ENCODE measurements at regions not wholly inside any gene's neighbourhood (a gene's known extent, or its start where the extent isn't known, plus 50 kb on each side); places are given as distances from the start of the nearest gene placed in this dataset.
"Not testable (repeated sequence)": the region's sequence is repeated elsewhere in the genome, so short reads cannot be mapped to it uniquely, and the experiment has no call there.

DNA sequence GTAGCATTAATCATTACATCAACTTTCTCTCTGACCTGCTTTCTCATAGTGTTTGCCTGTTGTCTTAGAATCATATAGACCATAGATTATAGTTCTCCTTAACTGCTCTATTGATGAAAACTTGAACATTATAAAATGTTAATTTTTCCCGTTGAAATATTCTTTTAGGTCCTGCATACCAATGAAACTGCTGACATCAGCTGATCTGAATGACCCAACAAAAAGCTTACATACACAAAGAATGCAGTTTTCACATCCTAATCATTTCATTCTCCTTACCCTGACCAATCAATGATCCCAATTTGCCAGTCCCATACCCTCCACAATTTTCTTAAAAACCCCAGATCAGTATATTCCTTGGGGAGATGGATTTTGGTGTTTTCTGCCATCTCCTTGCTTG lies 302.9 kb upstream of the MBL2 start:
- DNase-seq (ENCODE audit: low spot score): no peak

DNA sequence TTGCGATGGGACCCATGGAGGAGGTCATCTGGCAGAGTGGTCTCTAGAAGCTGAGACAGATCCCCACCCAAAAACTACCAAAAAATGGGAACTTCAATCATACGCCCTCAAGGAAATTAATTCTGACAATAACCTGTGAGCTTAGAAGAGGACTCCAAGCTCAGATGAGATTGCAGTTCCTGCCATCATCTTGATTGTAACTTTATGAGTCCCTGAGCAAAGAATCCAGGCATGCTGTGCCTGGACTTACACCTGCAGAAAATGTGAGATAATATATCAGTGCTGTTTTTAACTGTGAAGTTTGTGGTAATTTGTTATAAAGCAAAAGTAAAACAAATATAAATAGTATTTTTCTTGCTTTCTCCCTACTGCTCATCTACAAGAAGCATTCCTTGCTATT lies 299.6 kb upstream of the MBL2 start:
- no peak for DNase-seq (ENCODE audit: low spot score)

DNA sequence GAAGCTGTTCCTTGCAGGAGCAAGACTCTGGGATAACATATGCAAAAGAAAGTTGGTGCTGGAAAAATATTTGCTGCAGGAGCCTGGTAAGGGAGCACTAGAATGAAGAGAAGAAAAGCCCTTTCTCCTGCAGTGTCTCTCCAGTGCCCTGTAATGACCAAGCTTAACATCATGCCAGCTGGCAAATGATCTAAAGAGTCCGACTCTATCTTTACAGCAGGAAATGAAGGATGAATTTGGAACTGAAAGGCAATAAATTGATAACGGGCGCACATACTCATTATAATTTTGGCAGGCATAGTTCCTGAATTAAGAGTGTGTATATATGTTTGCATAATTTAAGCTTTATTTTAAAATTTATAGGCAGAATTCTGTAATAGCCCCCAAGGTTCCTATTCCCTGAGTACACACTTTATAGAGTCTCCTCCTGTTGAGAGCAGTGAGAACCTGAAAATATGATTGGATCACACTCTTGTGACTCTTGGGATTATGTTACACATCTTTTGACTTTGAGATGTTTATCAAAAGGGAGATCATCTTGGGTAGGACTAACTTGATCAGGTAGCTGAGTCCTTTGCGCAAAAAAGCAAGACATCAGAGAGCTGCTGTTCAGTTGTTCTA lies 299.0 kb upstream of the MBL2 start:
- DNase-seq (ENCODE audit: low spot score): no peak

DNA sequence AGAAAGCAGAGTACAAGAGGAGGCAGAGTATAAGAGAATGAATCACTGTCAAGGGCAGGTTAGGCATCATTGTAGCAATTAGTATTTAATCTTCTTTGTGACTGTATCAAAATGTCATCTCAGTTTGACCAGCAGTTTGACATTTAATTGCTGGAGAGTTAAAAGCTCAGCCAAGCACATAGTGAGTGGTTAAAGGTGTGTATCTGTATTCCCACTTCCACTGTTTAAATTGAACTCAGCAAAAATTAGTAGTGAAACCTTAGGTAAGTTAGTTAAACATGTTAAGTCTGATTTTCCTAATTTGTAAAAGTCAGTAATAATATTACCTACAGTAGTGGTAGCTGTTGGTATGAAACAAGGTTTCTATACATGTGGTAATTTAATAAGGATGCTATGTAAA lies 296.4 kb upstream of the MBL2 start:
- no peak for DNase-seq (ENCODE audit: low spot score)

DNA sequence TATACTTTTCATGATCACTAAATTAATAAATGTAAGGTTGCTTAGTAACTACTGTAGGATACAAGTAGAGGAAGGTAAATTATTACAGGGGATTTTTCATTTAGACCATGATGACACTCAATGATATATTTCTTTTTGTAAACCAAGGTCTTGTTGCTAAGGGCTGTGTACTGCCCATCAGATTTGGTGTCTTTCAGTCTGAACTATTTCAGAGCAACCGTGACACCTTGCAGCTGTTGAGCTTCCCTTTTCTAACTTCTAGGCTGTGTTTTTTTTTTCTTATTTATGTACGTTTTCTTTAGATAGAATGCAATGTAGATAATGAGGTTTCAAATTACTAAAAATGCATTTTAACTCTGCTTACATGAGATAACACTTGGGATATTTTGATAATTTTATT lies 292.0 kb upstream of the MBL2 start:
- no peak for DNase-seq (ENCODE audit: low spot score)

DNA sequence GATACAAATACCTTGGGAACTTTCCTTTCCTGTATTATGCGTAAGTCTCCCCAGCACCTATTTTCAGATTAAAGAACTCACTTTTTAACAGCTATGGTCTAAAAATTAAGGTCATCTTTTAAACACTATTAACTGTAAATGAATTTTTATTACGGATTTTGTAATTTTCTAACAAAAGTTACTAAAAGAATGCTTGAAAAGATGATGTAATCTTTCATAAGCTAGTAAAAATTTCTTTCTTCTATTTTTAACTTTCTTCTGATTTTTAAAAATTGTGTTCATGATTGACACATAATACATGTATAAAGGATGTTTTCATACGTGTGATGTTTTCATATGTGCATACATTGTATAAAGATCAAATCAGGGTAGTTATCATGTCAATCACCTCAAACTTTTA lies 291.2 kb upstream of the MBL2 start:
- DNase-seq (ENCODE audit: low spot score): no peak

DNA sequence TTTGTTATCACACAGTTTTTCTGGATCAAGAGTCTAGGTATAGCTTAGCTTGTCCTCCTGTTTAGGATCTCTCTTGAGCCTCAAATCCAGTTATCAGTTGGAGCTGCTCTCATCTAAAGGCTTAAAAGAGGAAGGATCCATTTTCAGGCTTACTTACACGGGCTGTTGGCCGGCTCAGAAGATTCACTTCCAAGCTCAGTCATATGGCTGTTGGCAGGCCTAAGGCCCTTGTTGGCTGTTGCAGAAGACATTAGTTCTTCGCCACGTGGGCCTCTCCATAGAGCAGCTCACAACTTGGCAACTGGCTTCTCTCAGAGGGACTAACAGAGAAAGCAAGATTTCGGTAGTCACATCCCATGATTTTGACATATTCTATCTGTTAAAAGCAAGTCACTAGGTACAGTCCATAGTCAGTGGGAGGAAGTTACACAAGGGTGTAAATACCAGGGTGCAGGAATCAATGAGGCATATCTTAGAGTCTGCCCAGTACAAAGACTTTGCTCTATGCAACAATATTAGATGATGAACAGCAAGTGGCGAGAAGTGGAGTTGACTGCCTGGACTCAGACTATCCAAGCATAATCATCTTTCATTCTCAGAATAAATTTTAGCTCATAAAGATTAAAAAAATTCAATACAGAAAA lies 280.1 kb upstream of the MBL2 start:
- no peak for DNase-seq (ENCODE audit: low spot score)

DNA sequence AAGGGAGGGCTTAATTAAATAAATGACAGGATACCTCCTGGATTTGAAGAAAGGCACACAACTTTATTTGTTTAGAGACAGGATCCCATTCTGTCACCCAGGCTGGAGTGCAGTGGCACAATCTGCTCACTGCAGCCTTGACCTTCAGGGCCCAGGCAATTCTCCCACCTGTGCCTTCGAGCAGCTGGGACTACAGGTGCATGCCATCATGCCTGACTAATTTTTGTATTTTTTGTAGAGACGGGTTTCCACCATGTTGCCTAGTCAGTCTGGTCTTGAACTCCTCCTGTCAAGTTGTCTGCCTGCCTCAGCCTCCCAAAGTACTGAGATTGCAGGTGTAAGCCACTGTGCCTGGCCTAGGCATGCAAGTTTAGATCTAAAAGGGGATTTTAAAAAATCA lies 272.7 kb upstream of the MBL2 start:
- DNase-seq (ENCODE audit: low spot score): no peak

DNA sequence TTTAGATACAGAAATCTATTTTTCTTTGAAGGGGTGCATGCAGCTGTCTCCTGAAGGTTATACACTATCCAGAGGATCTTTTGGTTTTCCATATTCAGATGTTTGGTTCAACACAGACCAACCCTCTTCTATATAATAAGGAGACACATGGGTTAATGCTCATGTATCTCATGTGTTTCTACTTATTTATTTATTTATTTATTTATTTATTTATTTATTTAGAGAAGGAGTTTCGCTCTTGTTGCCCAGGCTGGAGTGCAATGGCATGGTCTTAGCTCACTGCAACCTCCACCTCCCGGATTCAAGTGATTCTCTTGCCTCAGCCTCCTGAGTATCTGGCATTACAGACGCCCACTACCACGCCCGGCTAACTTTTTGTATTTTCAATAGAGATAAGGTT lies 263.2 kb upstream of the MBL2 start:
- not testable (repeated sequence) for DNase-seq (ENCODE audit: low spot score)

DNA sequence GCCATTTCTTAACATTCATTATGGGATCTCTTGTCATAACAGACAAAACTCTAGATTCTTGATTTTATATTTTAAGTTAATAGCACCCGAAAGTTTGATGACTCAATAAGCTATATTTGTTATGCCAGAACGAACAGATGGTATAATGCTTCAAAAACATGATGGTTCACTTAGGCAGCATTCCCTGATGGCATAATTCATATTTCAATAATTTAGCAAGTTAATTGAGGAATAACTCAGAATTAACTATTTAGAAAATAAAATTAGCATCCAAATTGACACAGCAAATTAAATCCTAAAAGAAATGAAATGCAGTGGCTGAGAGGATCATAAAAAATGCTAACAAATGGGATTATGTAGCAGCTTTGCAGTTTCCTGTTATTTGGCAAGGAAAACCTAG lies 260.8 kb upstream of the MBL2 start:
- DNase-seq (ENCODE audit: low spot score): no peak

DNA sequence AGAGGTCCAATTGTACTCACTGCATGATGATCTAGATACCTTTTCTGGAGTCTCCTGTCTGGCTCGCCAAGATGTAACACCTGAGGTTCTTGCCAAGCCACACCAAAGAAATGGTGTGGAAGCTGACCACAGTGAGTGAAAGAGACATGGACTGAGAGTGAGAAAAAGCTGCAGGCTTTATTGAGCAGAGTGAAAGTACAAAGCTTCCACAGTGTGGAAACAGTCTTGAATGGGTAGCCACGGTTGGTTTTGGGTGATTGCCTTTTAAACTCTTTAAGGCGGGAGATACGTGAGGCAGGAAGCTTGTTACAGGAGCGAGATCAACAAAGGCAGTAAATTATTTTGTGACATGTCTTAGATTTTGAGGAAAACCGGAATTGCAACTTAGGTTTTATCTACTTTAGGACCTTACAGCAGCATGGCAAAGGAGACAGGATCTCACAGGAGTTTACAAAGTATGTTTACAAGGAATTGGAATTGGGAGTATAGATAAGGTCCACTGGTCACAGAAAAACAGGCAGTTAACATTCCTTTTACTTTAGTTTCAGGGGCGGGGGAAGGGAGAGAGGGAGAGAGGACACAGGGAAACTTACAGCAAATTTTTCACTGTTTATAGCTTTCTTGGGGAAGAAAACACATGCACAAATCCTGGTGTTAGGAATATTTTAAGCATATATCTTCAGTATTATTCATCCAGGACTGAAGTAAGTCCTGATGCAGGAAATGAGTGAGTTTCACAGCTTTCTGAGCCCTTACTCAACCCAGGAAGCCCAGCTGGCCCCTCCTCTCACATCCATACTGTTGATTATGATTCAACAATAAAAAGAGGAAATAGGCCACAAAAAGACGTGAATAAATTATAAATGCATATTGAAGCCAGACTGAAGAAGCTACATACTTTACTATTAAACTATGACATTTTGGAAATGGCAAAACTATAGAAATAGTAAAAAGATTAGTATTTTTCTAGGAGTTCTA lies 257.6 kb upstream of the MBL2 start:
- not testable (repeated sequence) for DNase-seq (ENCODE audit: low spot score)

DNA sequence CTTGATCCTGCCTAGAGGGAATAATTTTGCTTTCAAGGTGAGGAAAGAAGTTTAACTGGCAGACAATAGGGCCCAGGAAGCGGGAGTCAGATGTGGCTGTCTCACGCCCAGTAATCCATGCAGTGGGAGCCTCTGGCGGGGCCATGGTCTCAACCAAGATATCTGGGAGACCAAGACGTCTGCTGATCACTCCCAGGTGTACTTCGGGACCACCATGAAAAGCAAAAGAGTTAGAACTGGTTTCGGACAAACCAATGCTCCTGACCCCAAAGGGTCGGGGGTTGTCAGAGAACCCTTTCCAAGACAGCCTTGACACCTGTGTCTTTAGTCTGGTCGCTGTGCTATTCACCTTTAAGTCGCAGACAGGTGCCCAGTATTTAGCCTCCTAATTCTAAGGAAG lies 256.9 kb upstream of the MBL2 start:
- no peak for DNase-seq (ENCODE audit: low spot score)

DNA sequence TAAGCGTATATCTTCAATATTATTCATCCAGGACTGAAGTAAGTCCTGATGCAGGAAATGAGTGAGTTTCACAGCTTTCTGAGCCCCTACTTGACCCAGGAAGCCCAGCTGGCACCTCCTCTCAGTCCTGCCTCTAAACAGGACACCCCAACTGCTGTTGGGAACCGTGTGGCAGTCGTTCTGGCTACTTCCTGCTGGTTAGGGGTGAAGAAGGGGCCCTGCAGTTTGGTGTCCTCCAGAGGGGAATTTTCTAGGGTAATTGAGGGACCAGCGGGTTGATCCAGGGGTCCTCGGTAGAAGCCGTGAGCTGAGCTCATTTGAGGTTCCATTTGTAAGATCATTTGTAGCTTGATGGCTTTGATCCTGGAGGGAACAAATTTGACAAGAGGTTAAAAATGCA lies 253.2 kb upstream of the MBL2 start:
- DNase-seq (ENCODE audit: low spot score): not testable (repeated sequence)

DNA sequence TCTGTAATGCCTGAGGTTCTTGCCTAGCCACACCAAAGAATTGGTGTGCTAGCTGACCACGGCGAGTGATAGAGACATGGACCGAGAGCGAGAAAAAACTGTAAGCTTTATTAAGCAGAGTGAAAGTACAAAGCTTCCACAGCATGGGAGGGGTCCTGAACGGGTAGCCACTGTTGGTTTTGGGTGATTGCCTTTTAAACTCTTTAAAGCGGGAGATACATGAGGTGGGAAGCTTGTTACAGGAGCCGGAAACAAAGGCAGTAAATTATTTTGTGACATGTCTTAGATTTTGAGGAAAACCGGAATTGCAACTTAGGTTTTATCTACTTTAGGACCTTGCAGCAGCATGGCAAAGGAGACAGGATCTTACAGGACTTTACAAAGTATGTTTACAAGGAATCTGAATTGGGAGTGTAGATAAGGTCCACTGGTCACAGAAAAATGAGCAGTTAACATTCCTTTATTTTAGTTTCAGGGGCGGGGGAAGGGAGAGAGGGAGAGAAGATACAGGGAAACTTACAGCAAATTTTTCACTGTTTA lies 252.7 kb upstream of the MBL2 start:
- DNase-seq (ENCODE audit: low spot score): no peak

DNA sequence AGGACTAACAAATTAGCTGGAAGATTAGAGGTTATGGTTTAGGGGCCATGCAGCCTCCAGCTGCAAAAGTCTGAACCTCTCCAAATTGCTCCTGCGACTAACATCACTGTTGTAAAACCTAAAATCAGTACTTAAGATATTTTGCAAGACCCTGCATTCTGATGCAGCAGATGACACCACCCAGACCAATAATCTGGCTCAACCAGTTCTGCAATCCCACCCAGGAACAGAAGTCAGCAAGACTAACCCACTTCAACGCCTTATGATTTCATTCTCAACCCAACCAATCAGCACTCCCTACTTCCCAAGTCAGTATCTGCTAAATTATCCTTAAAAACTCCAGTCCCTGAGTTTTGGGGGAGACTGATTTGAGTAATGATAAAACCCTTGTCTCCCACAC lies 250.8 kb upstream of the MBL2 start:
- DNase-seq (ENCODE audit: low spot score): no peak

DNA sequence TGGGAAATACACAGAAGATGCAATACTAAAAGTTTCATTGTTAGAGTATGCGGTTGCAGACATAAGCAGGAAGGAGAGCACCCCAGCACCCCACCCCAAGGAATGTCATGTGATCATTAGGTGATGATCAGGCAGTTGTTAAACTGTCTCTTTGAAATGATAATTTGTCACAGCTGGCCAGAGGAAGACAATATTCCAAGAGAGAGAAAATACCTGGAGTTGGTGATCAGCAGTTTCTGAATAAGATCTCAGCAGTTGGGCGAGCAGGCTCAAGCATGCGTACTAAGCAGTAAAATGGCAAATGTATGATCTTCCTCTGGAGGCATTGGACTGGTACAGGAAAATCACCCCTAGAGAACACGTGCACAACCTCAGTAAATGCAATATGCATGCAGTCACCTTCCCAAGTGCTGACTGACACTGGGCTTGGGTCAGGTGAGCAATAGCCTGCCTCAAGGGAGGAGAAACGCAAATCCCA lies 250.1 kb upstream of the MBL2 start:
- DNase-seq (ENCODE audit: low spot score): no peak

DNA sequence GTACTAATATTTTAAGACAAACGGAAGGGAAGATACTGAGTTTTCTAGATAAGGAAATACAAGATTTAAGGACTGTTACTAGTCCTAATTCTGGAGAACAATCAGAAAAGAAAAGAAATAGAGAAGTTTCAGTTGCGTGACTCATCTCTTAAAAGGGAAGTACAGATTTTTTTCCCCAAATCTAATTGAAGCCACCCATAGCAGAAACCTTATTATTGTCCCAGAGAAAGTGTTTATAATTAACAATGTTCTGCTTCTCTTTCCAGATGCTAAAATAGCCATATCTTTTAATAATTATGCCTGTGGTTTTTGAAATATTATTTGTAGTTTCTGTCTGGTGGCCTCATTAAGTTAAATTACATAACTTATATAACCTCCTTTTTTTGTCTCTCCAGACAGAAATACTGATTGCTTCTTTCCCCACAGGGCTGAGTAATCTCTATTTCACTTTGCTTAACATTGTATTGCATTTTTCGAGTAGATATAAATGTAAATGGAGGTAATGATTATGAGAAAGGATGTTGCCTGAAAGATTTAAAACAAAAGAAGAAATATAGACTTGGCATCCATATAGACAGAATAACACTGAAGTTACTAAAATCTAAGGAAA lies 240.7 kb upstream of the MBL2 start:
- no peak for DNase-seq (ENCODE audit: low spot score)

DNA sequence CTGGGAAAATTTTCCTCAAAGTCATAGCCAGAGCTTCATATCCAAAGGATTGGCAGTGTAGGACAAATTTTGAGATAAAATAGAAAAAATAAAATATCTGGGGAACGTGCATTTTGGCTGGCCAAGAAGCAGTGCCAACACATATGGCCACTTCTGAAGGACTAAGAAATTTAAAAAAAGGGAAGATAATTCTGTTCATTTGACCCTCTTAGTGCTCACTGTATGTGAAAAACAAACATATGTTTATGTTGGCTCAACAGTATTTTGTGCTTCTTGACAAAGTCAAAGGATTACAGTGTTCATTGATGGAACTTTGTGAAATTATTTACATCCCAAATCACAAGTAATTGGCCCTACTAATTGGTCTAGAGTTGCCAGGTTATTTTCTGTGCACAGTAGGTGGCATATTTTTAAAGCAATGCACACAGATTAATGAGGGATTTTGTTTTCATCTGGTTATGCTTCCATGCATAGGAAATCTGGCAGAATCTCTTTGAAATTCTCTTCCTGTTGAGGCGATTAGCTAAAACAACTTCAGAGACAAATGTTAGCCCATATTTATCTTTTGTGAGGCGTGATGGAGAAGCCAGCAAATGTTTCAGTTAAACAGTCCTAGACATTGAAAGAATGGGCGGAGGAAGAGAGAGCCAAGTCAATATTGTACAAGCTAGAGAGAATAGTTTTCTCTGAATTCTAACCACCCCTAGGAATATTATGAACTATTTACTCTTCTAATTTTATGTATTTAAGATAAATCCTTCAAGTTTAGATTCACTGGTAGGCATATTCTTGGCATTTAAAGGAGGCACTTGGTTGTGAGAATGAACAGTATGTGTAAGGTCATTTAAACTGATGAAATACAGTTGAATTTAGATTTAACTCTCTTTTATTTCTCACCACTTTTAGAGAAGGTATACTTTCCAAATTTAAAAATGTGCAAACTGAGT lies 237.7 kb upstream of the MBL2 start:
- no peak for DNase-seq (ENCODE audit: low spot score)

DNA sequence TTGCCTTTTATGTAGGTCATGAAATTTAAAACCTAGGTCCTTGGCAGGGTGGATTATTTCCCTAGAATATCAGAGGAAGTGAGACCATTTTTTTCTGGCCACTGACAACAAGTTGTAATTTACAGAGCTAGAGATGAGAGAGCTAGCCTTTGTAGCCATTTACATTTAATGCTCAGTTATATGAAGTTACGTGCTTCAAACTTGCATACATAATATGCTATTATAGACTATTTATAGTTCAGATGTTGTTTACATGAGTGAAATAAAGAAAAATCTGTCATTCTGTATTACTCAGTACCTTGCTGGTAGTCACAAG lies 234.9 kb upstream of the MBL2 start:
- DNase-seq (ENCODE audit: low spot score): no peak

DNA sequence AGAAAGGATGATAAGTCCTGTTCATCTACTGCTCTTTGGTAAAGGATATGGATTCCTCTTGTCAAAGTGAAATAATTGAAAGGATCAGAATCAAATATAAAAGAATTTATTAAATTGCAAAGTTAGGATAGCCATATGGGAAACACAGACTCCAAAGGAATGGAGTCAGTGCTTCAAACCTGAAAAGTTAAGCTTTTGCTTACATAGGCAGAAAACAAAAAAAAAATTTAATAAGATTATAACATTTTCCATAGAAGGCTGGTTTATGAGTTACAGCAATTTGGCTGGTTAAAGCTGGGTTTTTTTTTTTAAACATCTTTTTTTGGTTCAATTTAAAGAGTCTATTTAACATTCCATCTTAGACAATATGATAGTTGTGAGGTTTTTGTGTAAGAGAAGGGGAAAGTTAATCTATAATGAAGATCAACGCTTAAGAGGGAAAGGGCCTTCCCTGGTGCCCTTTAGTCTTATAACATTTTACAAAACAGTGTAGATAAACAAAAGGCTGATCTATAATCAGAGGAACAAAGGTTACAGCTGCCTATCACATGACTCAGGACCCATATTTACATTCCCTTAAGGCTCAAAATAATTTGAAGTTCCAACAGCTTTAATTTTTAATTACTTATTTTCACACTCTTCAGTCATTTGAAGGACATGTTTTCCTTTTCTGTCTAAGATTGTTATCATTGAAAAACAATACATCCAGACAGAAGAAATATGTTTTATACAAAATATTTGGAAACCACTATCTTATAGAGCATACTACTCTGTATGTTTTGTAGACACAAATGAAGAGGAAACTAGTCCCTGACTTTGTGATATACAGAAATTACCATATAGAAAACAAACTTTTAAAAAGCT lies 234.3 kb upstream of the MBL2 start:
- no peak for DNase-seq (ENCODE audit: low spot score)

Data from germinal center (tissue), 1 donor.